HEK293T (cell line): ENCODE measurements at regions not wholly inside any gene's neighbourhood (a gene's known extent, or its start where the extent isn't known, plus 50 kb on each side); places are given as distances from the start of the nearest gene placed in this dataset.

Experiments
- BHLHE40 ChIP-seq: fragments of 450-650 bp; IDR thresholded peaks from 2 replicates; pipeline ENCODE4 v1.6.1; 2016; ENCODE audit warnings: mild to moderate bottlenecking, moderate library complexity, borderline replicate concordance
- ELF4 ChIP-seq: fragments of 450-650 bp; IDR thresholded peaks from 2 replicates; pipeline ENCODE4 v1.6.1; 2017; ENCODE audit warnings: antibody characterized with exemption
- FOXA1 ChIP-seq: fragments of 450-650 bp; IDR thresholded peaks from 2 replicates; pipeline ENCODE4 v1.6.1; 2016; ENCODE audit warnings: mild to moderate bottlenecking
- FOXK2 ChIP-seq: fragments of 450-650 bp; IDR thresholded peaks from 2 replicates; pipeline ENCODE4 v1.6.1; 2016; ENCODE audit warnings: mild to moderate bottlenecking
- SP1 ChIP-seq: fragments of 450-650 bp; IDR thresholded peaks from 2 replicates; pipeline ENCODE4 v1.6.1; 2017
- SUZ12 ChIP-seq: fragments of 450-650 bp; IDR thresholded peaks from 2 replicates; pipeline ENCODE4 v1.6.1; 2016; ENCODE audit warnings: mild to moderate bottlenecking
- TARDBP ChIP-seq: fragments of 450-650 bp; IDR thresholded peaks from 2 replicates; pipeline ENCODE4 v1.6.1; 2016
- ZNF384 ChIP-seq: fragments of 450-650 bp; IDR thresholded peaks from 2 replicates; pipeline ENCODE4 v1.6.1; 2016

DNA sequence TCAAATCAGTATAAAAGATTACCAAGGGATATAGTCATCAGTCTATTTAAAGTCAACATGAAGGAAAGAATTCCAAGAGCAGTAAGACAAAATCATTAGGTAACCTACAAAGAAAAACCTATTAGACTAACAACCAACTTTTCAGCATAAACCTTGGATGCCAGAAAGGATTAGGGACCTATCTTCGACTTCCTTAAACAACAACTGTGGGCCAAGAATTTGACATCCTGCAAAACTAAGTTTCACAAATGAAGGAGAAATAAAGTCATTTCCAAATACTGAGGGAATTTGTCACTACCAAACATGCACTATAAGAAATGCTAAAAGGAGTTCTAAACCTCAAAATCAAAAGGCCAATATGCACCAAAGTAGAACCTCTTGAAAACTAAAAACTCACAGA is 147.9 kb upstream of the TFPI start:
- TF ChIP-seq ZNF384 (no peak), BHLHE40 (no peak), FOXK2 (no peak), SUZ12 (no peak), ELF4 (no peak), FOXA1 (no peak), TARDBP (no peak), SP1 (no peak)
